OCI-LY7 (cell line): ENCODE measurements at regions not wholly inside any gene's neighbourhood (a gene's known extent, or its start where the extent isn't known, plus 50 kb on each side); places are given as distances from the start of the nearest gene placed in this dataset.

Source experiments
- CTCF ChIP-seq: fragments of 200-600 bp; sonication (generic); conservative IDR thresholded peaks from 2 replicates; pipeline ENCODE4 v1.5.1; 2014; ENCODE audit warnings: mild to moderate bottlenecking, antibody characterized with exemption, low read length, moderate library complexity, mixed read lengths
- EZH2phosphoT487 ChIP-seq: fragments of 200-600 bp; sonication (generic); IDR thresholded peaks from 2 replicates; pipeline ENCODE4 v1.6.1; 2018; ENCODE audit warnings: low read depth, borderline replicate concordance, mild to moderate bottlenecking, mixed run types, antibody characterized with exemption, low read length, moderate library complexity, mixed read lengths

GRCh38 chr10:42380926-42381547 is 257.3 kb downstream of the ZNF33B start:
- TF ChIP-seq CTCF (no peak), EZH2phosphoT487 (no peak)
